SU-DHL-6 (cell line): ENCODE measurements at regions not wholly inside any gene's neighbourhood (a gene's known extent, or its start where the extent isn't known, plus 50 kb on each side); places are given as distances from the start of the nearest gene placed in this dataset.

Experiments used
- H2AFZ ChIP-seq: fragments of 200-600 bp; sonication (generic); 2 replicates; pipeline ENCODE4 v1.6.1; 2014; ENCODE audit warnings: low read depth, mild to moderate bottlenecking, moderate library complexity, mixed read lengths, antibody characterized with exemption, low read length; ENCODE audit not compliant: severe bottlenecking
- H3F3A ChIP-seq: fragments of 200-600 bp; shearing (Covaris generic); 2 replicates; pipeline ENCODE4 v1.6.0; 2016; ENCODE audit warnings: antibody characterized with exemption, mild to moderate bottlenecking; ENCODE audit not compliant: insufficient read depth
- H3K27ac ChIP-seq: fragments of 200-600 bp; sonication (generic); 2 replicates; pipeline ENCODE4 v1.5.1; 2016; ENCODE audit warnings: low read depth, mild to moderate bottlenecking, low read length, moderate library complexity, mixed read lengths
- H3K27me3 ChIP-seq: fragments of 200-600 bp; sonication (generic), shearing (Covaris generic); 2 replicates; pipeline ENCODE4 v1.6.0; 2014; ENCODE audit warnings: mild to moderate bottlenecking, low read length
- H3K36me3 ChIP-seq: fragments of 200-600 bp; sonication (generic); 2 replicates; pipeline ENCODE4 v1.6.1; 2014; ENCODE audit warnings: mild to moderate bottlenecking, low read length, mixed read lengths
- H3K4me2 ChIP-seq: fragments of 300-600, 200-600 bp; shearing (Covaris generic), sonication (generic); 2 replicates; pipeline ENCODE4 v1.6.0; 2014; ENCODE audit warnings: low read length, low read depth, mild to moderate bottlenecking; ENCODE audit not compliant: poor library complexity, severe bottlenecking
- H3K4me3 ChIP-seq: fragments of 200-600 bp; sonication (generic); 2 replicates; pipeline ENCODE4 v1.5.1; 2014; ENCODE audit warnings: antibody characterized with exemption, low read length, mild to moderate bottlenecking, mixed read lengths; ENCODE audit not compliant: insufficient read depth, poor library complexity, severe bottlenecking
- H3K79me2 ChIP-seq: fragments of 200-600 bp; sonication (generic); 2 replicates; pipeline ENCODE4 v1.6.1; 2014; ENCODE audit warnings: mild to moderate bottlenecking, low read length, moderate library complexity; ENCODE audit not compliant: insufficient read depth
- H3K9ac ChIP-seq: fragments of 200-600 bp; sonication (generic); 2 replicates; pipeline ENCODE4 v1.7.0; 2014; ENCODE audit warnings: mild to moderate bottlenecking, low read length
- H3K9me2 ChIP-seq: fragments of 200-600 bp; sonication (generic); replicated peaks from 2 replicates; pipeline ENCODE4 v1.6.1; 2014; ENCODE audit warnings: low read length; ENCODE audit not compliant: insufficient read depth
- H3K9me3 ChIP-seq: fragments of 200-600 bp; sonication (generic); 2 replicates; pipeline ENCODE4 v1.6.1; 2014; ENCODE audit warnings: low read length, mixed read lengths; ENCODE audit not compliant: insufficient read depth
- H4K20me1 ChIP-seq: fragments of 200-600 bp; sonication (generic); 2 replicates; pipeline ENCODE4 v1.6.1; 2014; ENCODE audit warnings: low read depth, mild to moderate bottlenecking, antibody characterized with exemption, low read length, moderate library complexity, mixed read lengths
- EZH2phosphoT487 ChIP-seq: fragments of 200-600 bp; sonication (generic), shearing (Covaris generic); conservative IDR thresholded peaks from 2 replicates; pipeline ENCODE4 v1.6.1; 2018; ENCODE audit warnings: mild to moderate bottlenecking, antibody characterized with exemption, low read length, moderate library complexity, mixed read lengths
- TF ChIP-seq, protein P1 (sequence below): fragments of 200-600 bp; sonication (generic); IDR thresholded peaks from one replicate; pipeline ENCODE4 v1.5.1; 2017; ENCODE audit warnings: antibody characterized with exemption, mild to moderate bottlenecking, low read length, moderate library complexity; ENCODE audit not compliant: insufficient read depth, poor library complexity, severe bottlenecking

DNA sequence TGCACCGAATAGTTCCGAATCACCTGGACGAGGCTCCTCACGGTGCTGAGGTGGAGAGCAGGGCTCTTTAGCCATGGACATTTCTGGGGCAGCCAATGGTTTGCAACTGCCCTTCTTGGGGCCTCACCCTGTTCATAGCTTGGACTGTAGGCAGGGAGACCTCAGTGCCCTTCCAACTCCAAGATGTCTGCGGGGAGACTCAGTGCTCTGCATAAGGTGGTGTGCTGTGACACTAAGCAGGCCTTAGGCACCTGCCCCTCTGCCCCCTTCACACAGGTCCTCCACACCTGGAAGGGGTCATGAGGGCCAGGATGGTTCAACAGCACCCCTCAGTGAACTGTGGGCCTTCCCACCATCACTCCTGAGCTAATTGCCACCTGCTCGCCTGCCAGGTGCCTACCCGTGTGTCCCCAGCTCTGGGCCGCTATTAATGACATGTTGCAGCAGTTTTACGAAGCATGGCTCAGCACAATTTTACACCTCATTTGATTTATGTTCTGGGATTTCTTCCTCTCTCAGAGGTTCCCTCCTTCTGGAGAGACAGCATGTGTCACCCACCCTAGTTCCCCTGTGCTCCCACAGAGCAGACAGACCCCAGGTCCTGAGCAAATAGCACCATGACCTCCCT lies 101.2 kb upstream of the SMAD3 start:
- Histone ChIP-seq H3K9me3 (no peaks in the 10 kb centered on the region), H3K4me3 (no peak overlapping the region), H3K9me2 (no peaks in the 10 kb centered on the region), H3K79me2 (no peaks in the 10 kb centered on the region), H3K9ac (no peak overlapping the region), H3K4me2 (no peak overlapping the region), H3K27ac (no peak overlapping the region), H2AFZ (no peak overlapping the region), H4K20me1 (no peaks in the 10 kb centered on the region), H3F3A (no peaks in the 10 kb centered on the region), H3K27me3 (no peaks in the 10 kb centered on the region), H3K36me3 (no peaks in the 10 kb centered on the region)
- no peak for TF ChIP-seq EZH2phosphoT487
- TF ChIP-seq, protein P1, sequence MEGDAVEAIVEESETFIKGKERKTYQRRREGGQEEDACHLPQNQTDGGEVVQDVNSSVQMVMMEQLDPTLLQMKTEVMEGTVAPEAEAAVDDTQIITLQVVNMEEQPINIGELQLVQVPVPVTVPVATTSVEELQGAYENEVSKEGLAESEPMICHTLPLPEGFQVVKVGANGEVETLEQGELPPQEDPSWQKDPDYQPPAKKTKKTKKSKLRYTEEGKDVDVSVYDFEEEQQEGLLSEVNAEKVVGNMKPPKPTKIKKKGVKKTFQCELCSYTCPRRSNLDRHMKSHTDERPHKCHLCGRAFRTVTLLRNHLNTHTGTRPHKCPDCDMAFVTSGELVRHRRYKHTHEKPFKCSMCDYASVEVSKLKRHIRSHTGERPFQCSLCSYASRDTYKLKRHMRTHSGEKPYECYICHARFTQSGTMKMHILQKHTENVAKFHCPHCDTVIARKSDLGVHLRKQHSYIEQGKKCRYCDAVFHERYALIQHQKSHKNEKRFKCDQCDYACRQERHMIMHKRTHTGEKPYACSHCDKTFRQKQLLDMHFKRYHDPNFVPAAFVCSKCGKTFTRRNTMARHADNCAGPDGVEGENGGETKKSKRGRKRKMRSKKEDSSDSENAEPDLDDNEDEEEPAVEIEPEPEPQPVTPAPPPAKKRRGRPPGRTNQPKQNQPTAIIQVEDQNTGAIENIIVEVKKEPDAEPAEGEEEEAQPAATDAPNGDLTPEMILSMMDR, result no peak

DNA sequence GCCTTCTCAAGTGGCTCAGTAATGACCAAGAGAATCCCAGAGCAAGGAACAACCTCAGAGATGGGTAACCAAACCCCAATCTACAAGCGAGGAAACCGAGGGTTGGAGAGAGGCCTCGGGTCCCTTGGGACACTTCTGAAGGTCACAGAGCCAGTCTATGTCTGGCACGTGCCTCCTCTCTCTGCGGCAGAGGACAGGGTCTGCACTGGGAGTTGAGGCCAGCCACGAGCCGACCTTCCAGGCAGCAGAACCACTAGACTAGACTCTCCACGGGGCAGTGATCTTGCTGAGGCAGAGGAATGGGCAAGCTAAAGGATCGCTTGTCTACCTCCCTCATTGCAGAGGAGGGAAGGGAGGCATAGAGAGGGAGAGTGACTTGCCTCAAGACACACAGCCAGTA lies 100.6 kb upstream of the SMAD3 start:
- no peak overlapping the region for H3K27ac ChIP-seq
- H3F3A ChIP-seq, result no peaks in the 10 kb centered on the region
- no peak overlapping the region for H3K4me3 ChIP-seq
- no peaks in the 10 kb centered on the region for H3K36me3 ChIP-seq
- no peaks in the 10 kb centered on the region for H4K20me1 ChIP-seq
- no peak overlapping the region for H3K9ac ChIP-seq
- no peaks in the 10 kb centered on the region for H3K9me2 ChIP-seq
- TF ChIP-seq EZH2phosphoT487, result no peak
- no peaks in the 10 kb centered on the region for H3K9me3 ChIP-seq
- H2AFZ ChIP-seq, result no peak overlapping the region
- no peak overlapping the region for H3K4me2 ChIP-seq
- no peaks in the 10 kb centered on the region for H3K27me3 ChIP-seq
- no peaks in the 10 kb centered on the region for H3K79me2 ChIP-seq

DNA sequence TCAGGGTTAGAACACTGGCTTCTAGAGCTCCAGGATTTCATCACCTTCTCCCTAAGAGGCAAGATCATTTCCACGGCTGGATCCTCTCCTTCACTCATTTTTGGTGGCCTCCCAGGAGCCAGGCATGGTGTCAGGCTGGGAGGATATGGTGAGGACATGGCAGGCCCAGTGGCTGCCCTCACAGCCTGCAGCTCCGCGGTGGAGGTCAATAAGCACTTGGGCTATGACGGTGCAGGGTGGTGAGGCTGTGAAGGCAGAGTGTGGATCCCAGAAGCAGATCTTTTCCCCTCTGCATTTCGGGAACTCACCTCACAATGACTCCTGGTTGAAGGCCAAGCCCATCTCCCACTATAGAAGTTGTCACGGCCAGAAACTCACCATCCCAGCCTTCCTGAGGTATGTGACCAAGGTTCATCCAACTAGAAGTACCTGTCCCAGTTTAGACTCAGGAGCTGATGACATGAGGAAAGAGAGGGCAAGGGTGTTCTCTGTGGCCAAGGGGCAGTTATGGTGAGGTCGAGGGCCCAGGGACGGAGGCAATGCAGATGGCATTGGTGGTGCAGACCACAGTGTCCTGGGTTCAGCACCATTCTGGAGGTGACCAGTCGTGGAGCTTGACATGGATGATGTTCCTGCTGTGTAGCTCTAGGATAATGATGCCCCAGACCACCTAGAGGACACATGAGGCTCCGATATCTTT lies 100.1 kb upstream of the SMAD3 start:
- TF ChIP-seq, protein P1, result no peak
- TF ChIP-seq EZH2phosphoT487, result no peak
- Histone ChIP-seq H2AFZ (no peak overlapping the region), H3K9ac (no peak overlapping the region), H3K27me3 (no peaks in the 10 kb centered on the region), H3F3A (no peaks in the 10 kb centered on the region), H3K36me3 (no peaks in the 10 kb centered on the region), H3K27ac (no peak overlapping the region), H3K9me2 (no peaks in the 10 kb centered on the region), H3K4me2 (no peak overlapping the region), H4K20me1 (no peaks in the 10 kb centered on the region), H3K4me3 (no peak overlapping the region), H3K9me3 (no peaks in the 10 kb centered on the region), H3K79me2 (no peaks in the 10 kb centered on the region)

- H3F3A ChIP-seq, result no peaks in the 10 kb centered on the region
- no peaks in the 10 kb centered on the region for H3K79me2 ChIP-seq
- no peak overlapping the region for H3K9ac ChIP-seq
- no peak overlapping the region for H3K4me3 ChIP-seq
- TF ChIP-seq, protein P1, result peak; percentile 17
- TF ChIP-seq EZH2phosphoT487, result no peak
- no peak overlapping the region for H2AFZ ChIP-seq
- H3K9me3 ChIP-seq, result no peaks in the 10 kb centered on the region
- H3K27ac ChIP-seq, result no peak overlapping the region
- H4K20me1 ChIP-seq, result no peaks in the 10 kb centered on the region
- no peaks in the 10 kb centered on the region for H3K36me3 ChIP-seq
- H3K9me2 ChIP-seq, result no peaks in the 10 kb centered on the region
- no peaks in the 10 kb centered on the region for H3K27me3 ChIP-seq
- no peak overlapping the region for H3K4me2 ChIP-seq
Measured at GRCh38 chr15:66966256-66966655, 99.1 kb upstream of the SMAD3 start.
